ENCODE measurements at regions not wholly inside any gene's neighbourhood (a gene's known extent, or its start where the extent isn't known, plus 50 kb on each side); places are given as distances from the start of the nearest gene placed in this dataset.

- BruUV-seq (replicated peaks) = no TSS peak
- Histone ChIP-seq H2AFZ (ENCODE audit: low read depth, low read length) (no peak overlapping the region), H3K9me3 (replicated peaks; ENCODE audit: control insufficient read depth, insufficient read depth, low read depth, low read length) (no peaks in the 10 kb centered on the region), H3K4me1 (replicated peaks in 1 of 2; ENCODE audit: control insufficient read depth in 2 of 2, insufficient read depth in 2 of 2, low read length in 2 of 2) (no peaks in the 10 kb centered on the region), H3K79me2 (ENCODE audit: control insufficient read depth, insufficient read depth, low read length) (no peaks in the 10 kb centered on the region), H3K27ac (ENCODE audit: extremely low read depth, low read depth, low read length) (no peak overlapping the region), H3K4me3 (no peak overlapping the region), H3K27me3 (ENCODE audit: control insufficient read depth in 2 of 2, insufficient read depth in 2 of 2, low read length in 2 of 2) (no peaks in the 10 kb centered on the region; a peak in 1 of 5 replicates), H3K4me2 (ENCODE audit: insufficient read depth, low read length) (no peak overlapping the region), H3K9ac (ENCODE audit: insufficient read depth in 1 of 2, low read depth in 2 of 2, low read length in 2 of 2) (no peak overlapping the region), H3K9me1 (ENCODE audit: control insufficient read depth, insufficient read depth, low read length) (no peaks in the 10 kb centered on the region), H3K36me3 (ENCODE audit: control insufficient read depth, insufficient read depth, low read length) (no peaks in the 10 kb centered on the region), H4K20me1 (replicated peaks; ENCODE audit: control insufficient read depth, insufficient read depth, low read length) (no peaks in the 10 kb centered on the region)
- intact Hi-C loops (cut with micrococcal nuclease) (no loop called here), in situ Hi-C loops (cut with MboI) (no loop called here)
- no peak for TF ChIP-seq ETS2 (tag; IDR thresholded peaks at IDR 0.05; ENCODE audit: borderline replicate concordance, poor library complexity, severe bottlenecking)
- no peak for TF ChIP-seq U2AF1 (optimal IDR thresholded peaks at IDR 0.05; ENCODE audit: low read depth, low read length)
- TF ChIP-seq EP300 (IDR thresholded peaks at IDR 0.05; ENCODE audit: low read length) = no peak
- TF ChIP-seq CCNT2 (IDR thresholded peaks at IDR 0.05; ENCODE audit: borderline replicate concordance, extremely low read depth, insufficient read length, low read depth, low read length) = no peak
- no peak for TF ChIP-seq GTF2F1 (IDR thresholded peaks at IDR 0.05; ENCODE audit: low read depth, low read length)
- TF ChIP-seq LEF1 (IDR thresholded peaks at IDR 0.05) = no peak
- TF ChIP-seq HDAC1 (IDR thresholded peaks at IDR 0.05) = no peak
- TF ChIP-seq ZNF134 (CRISPR knock-in tag; conservative IDR thresholded peaks at IDR 0.05) = no peak
- no peak for TF ChIP-seq BDP1 (IDR thresholded peaks at IDR 0.05; ENCODE audit: insufficient read depth, insufficient read length)
- no peak for TF ChIP-seq STAT6 (CRISPR knock-in tag; IDR thresholded peaks at IDR 0.05)
- TF ChIP-seq ZFP91 (CRISPR knock-in tag; IDR thresholded peaks at IDR 0.05) = no peak
- no peak for TF ChIP-seq SOX6 (IDR thresholded peaks at IDR 0.05)
- no peak for TF ChIP-seq ZNF146 (CRISPR knock-in tag; IDR thresholded peaks at IDR 0.05; ENCODE audit: unreplicated experiment)
- no peak for TF ChIP-seq MAZ (CRISPR knock-in tag; conservative IDR thresholded peaks at IDR 0.05 in 1 of 2, IDR thresholded peaks at IDR 0.05 in 1 of 2)
- no peak for TF ChIP-seq FIP1L1 (IDR thresholded peaks at IDR 0.05; ENCODE audit: low read depth, low read length, poor library complexity, severe bottlenecking)
- TF ChIP-seq HNRNPK (IDR thresholded peaks at IDR 0.05; ENCODE audit: low read depth, low read length, poor library complexity, severe bottlenecking) = no peak
- TF ChIP-seq HOMEZ (CRISPR knock-in tag; IDR thresholded peaks at IDR 0.05) = no peak
- WGBS (ENCODE audit: insufficient coverage, low coverage, missing lambda C conversion rate) = 0% methylated on average over 2 of the region's 2 CpGs
- no peak for ATAC-seq
- ChIA-PET CTCF (ENCODE audit: low intra/inter-chr PET ratio) (no interaction called here), POLR2A (no interaction called here)
- DNase-seq (ENCODE audit: extremely low read depth in 1 of 4, low spot score in 3 of 4) = no peak
- FAIRE-seq = no peak
Observed at GRCh38 chr2:75290600-75291150, 91.4 kb upstream of the TACR1 start.

Measured in K562 (cell line).